Keratinocyte (primary cell): ENCODE measurements at regions not wholly inside any gene's neighbourhood (a gene's known extent, or its start where the extent isn't known, plus 50 kb on each side); places are given as distances from the start of the nearest gene placed in this dataset.

Experiments used
- DNase-seq: peaks from one replicate; pipeline ENCODE4 v3.0.0-alpha.2; 2011; ENCODE audit warnings: low read depth, missing footprints, low spot score
- FAIRE-seq: peaks from 2 replicates; lab custom pipeline; 2011; peaks lifted over from hg19 to GRCh38; lab: Jason Lieb, UNC
- H2AFZ ChIP-seq: 2 replicates; pipeline ENCODE4 v1.6.0; 2012; ENCODE audit warnings: low read length, control low read depth, inconsistent platforms; ENCODE audit not compliant: control insufficient read depth
- H3K27ac ChIP-seq: 2 replicates; pipeline ENCODE4 v1.5.1; 2011; ENCODE audit warnings: low read length; ENCODE audit not compliant: control insufficient read depth, insufficient read depth
- H3K27me3 ChIP-seq: 3 replicates; pipeline ENCODE4 v1.6.0; 2011; ENCODE audit warnings: low read length; ENCODE audit not compliant: control insufficient read depth, insufficient read depth; ENCODE audit errors: extremely low read depth
- H3K36me3 ChIP-seq, 2 experiments: 2 replicates in 1 of 2; 3 replicates in 1 of 2; pipeline ENCODE4 v1.5.1; 2011; ENCODE audit warnings: low read length in 2 of 2, mild to moderate bottlenecking in 1 of 2; ENCODE audit not compliant: control insufficient read depth in 2 of 2, insufficient read depth in 2 of 2; ENCODE audit errors: extremely low read depth in 1 of 2
- H3K4me1 ChIP-seq: 3 replicates; pipeline ENCODE4 v1.5.1; 2011; ENCODE audit warnings: low read length; ENCODE audit not compliant: control insufficient read depth, insufficient read depth; ENCODE audit errors: extremely low read depth
- H3K4me2 ChIP-seq: 3 replicates; pipeline ENCODE4 v1.6.0; 2011; ENCODE audit warnings: low read depth, low read length; ENCODE audit not compliant: control insufficient read depth, insufficient read depth; ENCODE audit errors: extremely low read depth
- H3K4me3 ChIP-seq, 3 experiments: fragments of 200-600 bp in 1 of 3; sonication (generic) in 1 of 3; 2 replicates in 2 of 3; 3 replicates in 1 of 3; pipeline ENCODE4 v1.5.1; 2011 to 2016; ENCODE audit warnings: low read length in 3 of 3, mild to moderate bottlenecking in 3 of 3, control low read depth in 2 of 3, inconsistent platforms in 1 of 3, low read depth in 1 of 3, mixed read lengths in 1 of 3, mixed run types in 1 of 3, moderate library complexity in 1 of 3; ENCODE audit not compliant: control insufficient read depth in 2 of 3, insufficient read depth in 2 of 3; ENCODE audit errors: extremely low read depth in 1 of 3
- H3K79me2 ChIP-seq: 2 replicates; pipeline ENCODE4 v1.6.0; 2012; ENCODE audit warnings: low read length; ENCODE audit not compliant: control insufficient read depth, insufficient read depth
- H3K9ac ChIP-seq: 3 replicates; pipeline ENCODE4 v1.6.0; 2011; ENCODE audit warnings: low read length; ENCODE audit not compliant: control insufficient read depth, insufficient read depth; ENCODE audit errors: extremely low read depth
- H3K9me1 ChIP-seq: 3 replicates; pipeline ENCODE4 v1.6.0; 2011; ENCODE audit warnings: low read length; ENCODE audit not compliant: control insufficient read depth, insufficient read depth; ENCODE audit errors: extremely low read depth
- H3K9me3 ChIP-seq: 2 replicates; pipeline ENCODE4 v1.5.1; 2012; ENCODE audit warnings: low read depth, low read length; ENCODE audit not compliant: control insufficient read depth
- H4K20me1 ChIP-seq: 3 replicates; pipeline ENCODE4 v1.6.0; 2011; ENCODE audit warnings: low read length; ENCODE audit not compliant: control insufficient read depth, insufficient read depth; ENCODE audit errors: extremely low read depth
- CTCF ChIP-seq, 3 experiments: IDR thresholded peaks in 1 of 3; conservative IDR thresholded peaks in 1 of 3; optimal IDR thresholded peaks in 1 of 3; 2 replicates in 2 of 3; 3 replicates in 1 of 3; pipeline versions ENCODE3 to v1.5.1; 2011; ENCODE audit warnings: low read length in 3 of 3, mild to moderate bottlenecking in 3 of 3, moderate library complexity in 2 of 3, control low read depth in 1 of 3, inconsistent platforms in 1 of 3; ENCODE audit not compliant: insufficient read depth in 2 of 3; ENCODE audit errors: extremely low read depth in 1 of 3
- EZH2 ChIP-seq: IDR thresholded peaks from one replicate; pipeline ENCODE4 v1.6.1; 2012; ENCODE audit warnings: inconsistent platforms, mild to moderate bottlenecking, low read length, moderate library complexity
- dilution Hi-C: fragments of 300-500 bp; cut with MboI; formaldehyde crosslinking; loops from one replicate; pipeline ENCODE4 v1.7.0; 2020; ENCODE audit warnings: low sequenced_read_pairs; ENCODE audit not compliant: extremely low pct_ligation_motif_present

GRCh38 chr3:178396318-178396717 lies 139.9 kb upstream of the KCNMB2 start:
- H2AFZ ChIP-seq: no peak overlapping the region
- no peaks in the 10 kb centered on the region for H3K9me1 ChIP-seq
- no peaks in the 10 kb centered on the region for H3K36me3 ChIP-seq
- no peaks in the 10 kb centered on the region for H3K9me3 ChIP-seq
- FAIRE-seq: no peak
- no peaks in the 10 kb centered on the region for H3K4me1 ChIP-seq
- no peaks in the 10 kb centered on the region for H4K20me1 ChIP-seq
- no peak for DNase-seq
- no peak overlapping the region for H3K4me3 ChIP-seq
- dilution Hi-C loops: no loop called here
- TF ChIP-seq CTCF (optimal IDR thresholded peaks at IDR 0.05 in 1 of 3, IDR thresholded peaks at IDR 0.05 in 1 of 3, conservative IDR thresholded peaks at IDR 0.05 in 1 of 3; ENCODE audit: extremely low read depth in 1 of 3, insufficient read depth in 2 of 3, low read length in 3 of 3) (no peak), EZH2 (no peak)
- no peaks in the 10 kb centered on the region for H3K27me3 ChIP-seq
- no peak overlapping the region for H3K27ac ChIP-seq
- no peak overlapping the region for H3K4me2 ChIP-seq
- H3K9ac ChIP-seq: no peak overlapping the region
- no peaks in the 10 kb centered on the region for H3K79me2 ChIP-seq

GRCh38 chr3:178397202-178397601 lies 139.0 kb upstream of the KCNMB2 start:
- no peak overlapping the region for H2AFZ ChIP-seq
- H3K4me2 ChIP-seq: no peak overlapping the region
- no peaks in the 10 kb centered on the region for H3K9me3 ChIP-seq
- H3K27ac ChIP-seq: no peak overlapping the region
- no peaks in the 10 kb centered on the region for H3K79me2 ChIP-seq
- no peaks in the 10 kb centered on the region for H3K36me3 ChIP-seq
- no peak for DNase-seq
- H4K20me1 ChIP-seq: no peaks in the 10 kb centered on the region
- no peak for TF ChIP-seq CTCF (optimal IDR thresholded peaks at IDR 0.05 in 1 of 3, IDR thresholded peaks at IDR 0.05 in 1 of 3, conservative IDR thresholded peaks at IDR 0.05 in 1 of 3; ENCODE audit: extremely low read depth in 1 of 3, insufficient read depth in 2 of 3, low read length in 3 of 3)
- no peak for TF ChIP-seq EZH2
- no peaks in the 10 kb centered on the region for H3K4me1 ChIP-seq
- H3K4me3 ChIP-seq: no peak overlapping the region
- H3K9me1 ChIP-seq: no peaks in the 10 kb centered on the region
- H3K27me3 ChIP-seq: no peaks in the 10 kb centered on the region
- H3K9ac ChIP-seq: no peak overlapping the region
- dilution Hi-C loops: no loop called here
- FAIRE-seq: no peak
